ENCODE measurements at regions not wholly inside any gene's neighbourhood (a gene's known extent, or its start where the extent isn't known, plus 50 kb on each side); places are given as distances from the start of the nearest gene placed in this dataset.
A peak's percentile ranks its signal among the peaks of the same experiment; 100 is the strongest.

DNA sequence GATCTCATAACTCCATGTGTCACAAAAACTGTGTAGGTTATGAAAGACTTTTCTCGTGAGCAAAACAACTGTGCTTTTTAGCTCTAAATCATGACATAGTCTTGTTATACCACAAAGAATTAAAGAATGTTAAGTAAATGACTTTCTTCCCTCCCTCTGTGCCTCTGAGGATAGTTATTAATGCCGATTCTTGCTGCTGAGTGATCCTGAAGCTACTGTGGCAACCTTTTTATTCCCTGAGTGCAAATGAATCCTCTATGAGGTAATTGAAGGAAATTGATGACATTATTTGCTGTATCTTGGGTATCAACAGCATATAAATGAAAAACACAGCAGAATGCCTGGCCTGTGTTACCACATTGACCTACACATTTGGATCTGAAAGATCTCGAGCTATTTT lies 142.2 kb upstream of the HDAC9 start:
- Histone ChIP-seq H3K9me1 (ENCODE audit: insufficient read depth, low read length) (no peaks in the 10 kb centered on the region), H3K27me3 (ENCODE audit: control insufficient read depth, insufficient read depth, low read length) (no peaks in the 10 kb centered on the region), H4K91ac (ENCODE audit: insufficient read depth, low read depth, low read length) (no peak overlapping the region), H2BK15ac (ENCODE audit: low read depth, low read length) (no peak overlapping the region), H3K18ac (ENCODE audit: low read depth, low read length) (peak overlapping the region; percentile 25; the same call in 1 of the 2 replicates), H4K8ac (ENCODE audit: low read depth in 2 of 2, low read length in 2 of 2) (no peak overlapping the region; a peak in 1 of 4 replicates), H3K23ac (ENCODE audit: low read depth, low read length) (no peak overlapping the region), H3K56ac (ENCODE audit: extremely low read depth, insufficient read depth, low read length) (no peak overlapping the region), H2BK5ac (ENCODE audit: low read depth, low read length, poor library complexity, severe bottlenecking) (no peak overlapping the region), H4K20me1 (ENCODE audit: insufficient read depth, low read length) (no peaks in the 10 kb centered on the region), H3K4me3 (ENCODE audit: insufficient read depth, low read depth, low read length) (no peak overlapping the region), H3K79me1 (ENCODE audit: low read depth in 1 of 2, low read length in 2 of 2) (no peaks in the 10 kb centered on the region), H3K4me2 (ENCODE audit: low read depth, low read length) (no peak overlapping the region), H3K9ac (ENCODE audit: low read depth, low read length) (no peak overlapping the region), H2BK120ac (ENCODE audit: low read depth, low read length) (no peak overlapping the region), H3K4ac (ENCODE audit: low read depth, low read length) (no peak overlapping the region), H4K5ac (ENCODE audit: low read depth, low read length) (no peak overlapping the region), H3K4me1 (ENCODE audit: control insufficient read depth, insufficient read depth, low read length) (peaks cover 9% of the 10 kb centered on the region), H2AFZ (replicated peaks; ENCODE audit: low read length, poor library complexity) (no peak overlapping the region), H3K14ac (replicated peaks; ENCODE audit: low read depth, low read length) (no peak overlapping the region), H2AK9ac (replicated peaks; ENCODE audit: low read depth, low read length, poor library complexity) (no peak overlapping the region), H2AK5ac (ENCODE audit: low read depth, low read length) (no peak overlapping the region), H3K9me3 (ENCODE audit: control insufficient read depth, insufficient read depth, low read length) (no peaks in the 10 kb centered on the region), H3K27ac (ENCODE audit: insufficient read depth, low read length) (no peak overlapping the region), H3K36me3 (ENCODE audit: control insufficient read depth, insufficient read depth, low read length) (no peaks in the 10 kb centered on the region), H2BK20ac (ENCODE audit: low read depth, low read length) (no peak overlapping the region)
- no TSS peak for BruUV-seq (replicated peaks)
- intact Hi-C loops (cut with micrococcal nuclease) (loop anchor here (5.0 kb wide), 3 partner anchors 754 to 1089 kb away; no protein-coding TSS in a partner anchor), in situ Hi-C loops (cut with MboI; ENCODE audit: low sequenced_read_pairs) (loop anchor here (10.0 to 25.0 kb wide), 5 partner anchors 211 to 1311 kb away; partner anchors contain the start of gene TWIST1), dilution Hi-C loops (cut with HindIII; ENCODE audit: low sequenced_read_pairs, unreplicated experiment) (no loop called here)
- DNase-seq: no peak
- no peak for ATAC-seq (ENCODE audit: low read depth)
- CTCF ChIA-PET: interaction anchor here (0.7 to 2.7 kb wide), 7 partner anchors 17 to 1313 kb away, joined by 3 to 19 read pairs (median 5); no protein-coding TSS in a partner anchor
- no CpG with 5 or more reads among the region's 3 CpGs for WGBS, 2 experiments (ENCODE audit: extremely low coverage in 2 of 2, insufficient read length in 1 of 2)
- TF ChIP-seq MAFK (IDR thresholded peaks at IDR 0.05; ENCODE audit: low read depth, low read length) (no peak), NFE2L2 (IDR thresholded peaks at IDR 0.05; ENCODE audit: low read depth, low read length) (no peak), RAD21 (IDR thresholded peaks at IDR 0.05; ENCODE audit: low read length) (no peak), USF2 (IDR thresholded peaks at IDR 0.05; ENCODE audit: low read depth, low read length) (no peak), CHD1 (IDR thresholded peaks at IDR 0.05; ENCODE audit: low read depth, low read length) (no peak), BHLHE40 (IDR thresholded peaks at IDR 0.05; ENCODE audit: low read depth, low read length) (no peak)
- TF ChIP-seq, protein P1, sequence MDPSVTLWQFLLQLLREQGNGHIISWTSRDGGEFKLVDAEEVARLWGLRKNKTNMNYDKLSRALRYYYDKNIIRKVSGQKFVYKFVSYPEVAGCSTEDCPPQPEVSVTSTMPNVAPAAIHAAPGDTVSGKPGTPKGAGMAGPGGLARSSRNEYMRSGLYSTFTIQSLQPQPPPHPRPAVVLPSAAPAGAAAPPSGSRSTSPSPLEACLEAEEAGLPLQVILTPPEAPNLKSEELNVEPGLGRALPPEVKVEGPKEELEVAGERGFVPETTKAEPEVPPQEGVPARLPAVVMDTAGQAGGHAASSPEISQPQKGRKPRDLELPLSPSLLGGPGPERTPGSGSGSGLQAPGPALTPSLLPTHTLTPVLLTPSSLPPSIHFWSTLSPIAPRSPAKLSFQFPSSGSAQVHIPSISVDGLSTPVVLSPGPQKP (IDR thresholded peaks at IDR 0.05; ENCODE audit: borderline replicate concordance, low read depth, low read length): no peak
- POLR2A ChIA-PET (ENCODE audit: unreplicated experiment): no interaction called here

Measured in IMR-90 (cell line).